ENCODE measurements at regions not wholly inside any gene's neighbourhood (a gene's known extent, or its start where the extent isn't known, plus 50 kb on each side); places are given as distances from the start of the nearest gene placed in this dataset.
"Not testable (repeated sequence)": the region's sequence is repeated elsewhere in the genome, so short reads cannot be mapped to it uniquely, and the experiment has no call there.

- no peak for DNase-seq
These were observed 624.5 kb upstream of the SGO1 start for GRCh38 chr3:20810555-20810954.

- no peak for DNase-seq
These were observed 623.4 kb upstream of the SGO1 start for GRCh38 chr3:20809356-20809755.

- no peak for DNase-seq
These were observed 622.9 kb upstream of the SGO1 start for GRCh38 chr3:20808864-20809263.

- DNase-seq, result no peak
These were observed 612.7 kb upstream of the SGO1 start for GRCh38 chr3:20798666-20799065.

GRCh38 chr3:20787005-20787404 is 601.0 kb upstream of the SGO1 start:
- DNase-seq, result no peak

GRCh38 chr3:20776692-20777091 is 590.7 kb upstream of the SGO1 start:
- DNase-seq, result no peak

GRCh38 chr3:20776286-20776685 is 590.3 kb upstream of the SGO1 start:
- DNase-seq, result no peak

GRCh38 chr3:20773320-20773984 is 587.4 kb upstream of the SGO1 start:
- no peak for DNase-seq

- DNase-seq, result no peak
These were observed 586.9 kb upstream of the SGO1 start for GRCh38 chr3:20772869-20773268.

GRCh38 chr3:20769430-20769829 is 583.4 kb upstream of the SGO1 start:
- no peak for DNase-seq

GRCh38 chr3:20760981-20761380 is 575.0 kb upstream of the SGO1 start:
- DNase-seq, result no peak

GRCh38 chr3:20752416-20752815 is 566.4 kb upstream of the SGO1 start:
- no peak for DNase-seq

GRCh38 chr3:20751296-20751695 is 565.3 kb upstream of the SGO1 start:
- no peak for DNase-seq

- DNase-seq, result no peak
These were observed 561.7 kb upstream of the SGO1 start for GRCh38 chr3:20747741-20748140.

- no peak for DNase-seq
These were observed 557.7 kb upstream of the SGO1 start for GRCh38 chr3:20743553-20744321.

- DNase-seq, result no peak
These were observed 557.0 kb upstream of the SGO1 start for GRCh38 chr3:20742903-20743552.

GRCh38 chr3:20741381-20741780 is 555.4 kb upstream of the SGO1 start:
- no peak for DNase-seq

GRCh38 chr3:20739814-20740213 is 553.8 kb upstream of the SGO1 start:
- no peak for DNase-seq

- no peak for DNase-seq
These were observed 550.4 kb upstream of the SGO1 start for GRCh38 chr3:20736287-20736852.

- no peak for DNase-seq
These were observed 543.2 kb upstream of the SGO1 start for GRCh38 chr3:20729185-20729584.

- no peak for DNase-seq
These were observed 540.8 kb upstream of the SGO1 start for GRCh38 chr3:20726786-20727185.

- no peak for DNase-seq
These were observed 538.2 kb upstream of the SGO1 start for GRCh38 chr3:20724241-20724640.

- not testable (repeated sequence) for DNase-seq
These were observed 530.4 kb upstream of the SGO1 start for GRCh38 chr3:20716425-20716824.

- DNase-seq, result no peak
These were observed 515.6 kb upstream of the SGO1 start for GRCh38 chr3:20701641-20702040.

Data from cerebellar nuclear complex (tissue), 1 donor.